Naive B cell (primary cell): ENCODE measurements at regions not wholly inside any gene's neighbourhood (a gene's known extent, or its start where the extent isn't known, plus 50 kb on each side); places are given as distances from the start of the nearest gene placed in this dataset.

Experiments
- ATAC-seq, 2 donors: fragments of 150-1000 bp; cut with Tn5 transposase; 2 replicates each; pipeline ENCODE4 v1.10.0; 2021; ENCODE audit warnings: low read depth in 2 of 2, mild to moderate bottlenecking in 2 of 2, moderate library complexity in 2 of 2
- DNase-seq: peaks from one replicate; pipeline ENCODE4 v3.0.0; 2022
- H3K27ac Mint-ChIP-seq, 6 donors: one replicate each; pipeline ENCODE4 v1.8.0; 2020 to 2022; ENCODE audit warnings: mild to moderate bottlenecking in 6 of 6, mixed read lengths in 6 of 6, moderate library complexity in 5 of 6, inconsistent platforms in 2 of 6
- H3K27me3 Mint-ChIP-seq, 3 donors: one replicate each; pipeline ENCODE4 v1.8.0; 2021 to 2022; ENCODE audit warnings: mixed read lengths in 3 of 3, mild to moderate bottlenecking in 1 of 3
- H3K36me3 Mint-ChIP-seq, 2 donors: one replicate each; pipeline ENCODE4 v1.8.0; 2020 to 2022; ENCODE audit warnings: mixed read lengths in 2 of 2, inconsistent platforms in 1 of 2, mild to moderate bottlenecking in 1 of 2
- H3K4me1 Mint-ChIP-seq, 3 donors: one replicate each; pipeline ENCODE4 v1.8.0; 2020 to 2022; ENCODE audit warnings: mixed read lengths in 3 of 3, inconsistent platforms in 1 of 3, mild to moderate bottlenecking in 1 of 3, moderate library complexity in 1 of 3
- H3K4me3 Mint-ChIP-seq, 8 donors: one replicate each; pipeline ENCODE4 v1.8.0; 2020 to 2022; ENCODE audit warnings: mild to moderate bottlenecking in 8 of 8, mixed read lengths in 8 of 8, moderate library complexity in 8 of 8, inconsistent platforms in 2 of 8
- H3K9me3 Mint-ChIP-seq, 7 donors: one replicate each; pipeline ENCODE4 v1.8.0; 2020 to 2022; ENCODE audit warnings: mixed read lengths in 7 of 7, mild to moderate bottlenecking in 5 of 7, inconsistent platforms in 2 of 7, moderate library complexity in 1 of 7

DNA sequence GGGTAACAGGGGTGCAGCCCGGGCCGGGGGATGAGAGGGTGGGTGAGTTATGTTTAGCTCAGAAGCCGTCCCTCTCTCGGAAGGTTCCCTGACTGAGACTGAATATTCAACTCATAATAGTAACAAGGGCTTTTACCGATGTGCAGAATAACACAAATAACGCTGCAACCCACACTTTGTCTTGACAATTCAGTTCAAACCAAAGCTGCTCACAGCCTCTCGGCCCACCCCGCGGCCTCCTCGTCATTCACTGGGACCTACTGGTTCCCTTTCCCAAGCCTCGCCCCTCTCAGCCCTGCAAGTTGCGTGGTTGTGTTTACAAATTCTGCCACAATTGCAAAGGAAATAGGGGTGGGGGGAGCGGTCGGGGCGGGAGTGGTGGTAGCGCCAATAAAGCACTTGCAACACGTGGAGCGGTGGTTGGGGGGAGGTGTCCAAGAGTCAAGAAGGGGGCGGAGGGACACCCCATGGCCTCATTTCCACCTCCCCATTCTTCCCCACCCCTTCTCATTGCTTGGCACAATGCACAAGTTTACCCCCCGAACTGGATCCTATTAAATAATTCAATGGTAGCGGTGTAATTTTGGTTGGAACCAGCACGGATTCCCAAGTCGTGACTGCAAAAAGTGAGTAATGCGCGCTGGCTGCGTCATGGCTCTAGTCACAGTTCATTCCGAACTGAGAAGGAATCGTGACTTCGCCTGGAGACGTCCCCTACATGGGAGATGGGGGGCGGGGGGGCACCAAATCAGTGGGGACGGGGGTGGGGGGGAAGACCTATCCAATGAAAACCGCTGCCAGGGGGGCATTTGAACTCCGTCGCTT lies 102.0 kb upstream of the HSD17B12 start:
- H3K4me1 Mint-ChIP-seq: peaks cover 40 to 66% (median 65%) of the 10 kb centered on the region in 3 donors
- H3K9me3 Mint-ChIP-seq: peaks cover 0 to 14% (median 5%) of the 10 kb centered on the region in 7 donors
- peaks cover 72 to 95% (median 87%) of the 10 kb centered on the region in 3 donors for H3K27me3 Mint-ChIP-seq
- peak overlapping the region; percentile 36 to 89 (median 82) for H3K4me3 Mint-ChIP-seq
- H3K27ac Mint-ChIP-seq: no peak overlapping the region
- DNase-seq (no peak), ATAC-seq (no peak)
- peaks cover 0 to 24% of the 10 kb centered on the region in 2 donors for H3K36me3 Mint-ChIP-seq

- H3K4me1 Mint-ChIP-seq: peaks cover 40 to 72% (median 65%) of the 10 kb centered on the region in 3 donors
- ATAC-seq (peak; percentile 29 to 45), DNase-seq (no peak)
Measured at GRCh38 chr11:43579171-43579918, 101.2 kb upstream of the HSD17B12 start.

DNA sequence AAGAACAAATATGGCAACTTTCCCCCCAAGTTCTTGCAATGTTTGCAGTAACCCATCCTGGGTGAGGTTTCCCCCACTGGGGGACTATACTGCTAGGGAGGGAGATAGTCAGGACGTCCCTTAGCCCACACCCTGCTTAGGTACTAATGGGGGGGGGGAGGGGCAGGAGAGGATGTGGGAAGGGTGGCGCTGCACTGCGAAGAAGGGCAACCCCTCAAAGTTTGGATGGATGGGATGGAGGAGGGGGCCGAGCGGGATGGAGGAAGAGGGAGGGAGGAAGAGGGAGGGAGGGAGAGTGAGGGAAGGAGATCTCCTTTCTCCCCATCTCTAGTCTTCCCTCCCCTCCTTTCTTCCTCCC lies 100.6 kb upstream of the HSD17B12 start:
- Mint-ChIP-seq H3K9me3 (peaks cover 0 to 14% (median 5%) of the 10 kb centered on the region in 7 donors), H3K36me3 (peaks cover 0 to 24% of the 10 kb centered on the region in 2 donors), H3K4me3 (peak overlapping the region; percentile 72 to 90 (median 88)), H3K27me3 (peaks cover 70 to 95% (median 87%) of the 10 kb centered on the region in 3 donors), H3K27ac (no peak overlapping the region), H3K4me1 (peaks cover 39 to 67% (median 64%) of the 10 kb centered on the region in 3 donors)
- ATAC-seq: peak in 1 of 2 donors; percentile 6
- DNase-seq: no peak

More at GRCh38 chr11:43579171-43579918, 101.2 kb upstream of the HSD17B12 start:
- peaks cover 0 to 14% (median 5%) of the 10 kb centered on the region in 7 donors for H3K9me3 Mint-ChIP-seq
- H3K27me3 Mint-ChIP-seq: peaks cover 70 to 95% (median 87%) of the 10 kb centered on the region in 3 donors
- H3K4me3 Mint-ChIP-seq: peak overlapping the region; percentile 72 to 90 (median 88)
- no peak overlapping the region for H3K27ac Mint-ChIP-seq
- H3K36me3 Mint-ChIP-seq: peaks cover 0 to 24% of the 10 kb centered on the region in 2 donors

- no peak for DNase-seq
- H3K27ac Mint-ChIP-seq: peak overlapping the region in 3 of 6 donors; percentile 27 to 64 (median 50)
- peak in 1 of 2 donors; percentile 31 for ATAC-seq
Measured at GRCh38 chr11:43580735-43581369, 99.7 kb upstream of the HSD17B12 start.

DNA sequence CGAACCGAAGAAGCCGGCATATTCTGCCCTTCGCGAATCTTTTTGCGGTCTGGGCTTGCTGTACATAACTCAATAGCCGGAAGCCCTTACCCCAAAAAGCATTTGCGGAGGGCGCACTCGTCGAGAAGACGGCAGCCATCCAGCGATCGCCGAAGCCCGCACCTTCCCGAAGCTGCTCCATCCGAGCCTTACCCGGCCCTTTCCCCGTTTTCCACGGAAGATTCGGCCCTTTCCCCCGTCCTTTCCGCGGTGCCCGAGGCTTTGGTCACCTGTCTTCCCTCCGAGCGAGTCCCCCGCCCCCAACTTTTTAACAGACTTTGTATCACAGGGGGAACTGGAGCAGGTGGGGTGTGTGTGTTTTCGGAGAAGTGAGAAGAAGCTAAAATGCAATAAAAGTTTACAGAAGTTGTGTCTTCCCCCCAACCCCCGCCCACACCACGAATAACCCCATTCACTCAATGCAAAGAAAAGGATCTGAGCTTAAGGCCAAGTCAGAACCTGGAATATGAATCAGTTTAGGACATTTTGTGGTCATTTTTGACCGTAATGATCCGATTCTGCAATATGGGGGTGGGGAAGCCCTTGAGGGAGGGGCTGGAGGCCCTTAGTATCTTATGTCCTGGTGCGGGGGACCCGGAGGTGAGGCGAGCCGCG lies 99.0 kb upstream of the HSD17B12 start:
- H3K27me3 Mint-ChIP-seq: peaks cover 73 to 95% (median 85%) of the 10 kb centered on the region in 3 donors
- H3K9me3 Mint-ChIP-seq: peaks cover 0 to 11% (median 5%) of the 10 kb centered on the region in 7 donors
- DNase-seq: no peak
- no peak for ATAC-seq
- H3K36me3 Mint-ChIP-seq: peaks cover 0 to 19% of the 10 kb centered on the region in 2 donors
- H3K4me3 Mint-ChIP-seq: peak overlapping the region; percentile 2 to 91 (median 88)
- H3K27ac Mint-ChIP-seq: no peak overlapping the region
- H3K4me1 Mint-ChIP-seq: peaks cover 27 to 53% (median 53%) of the 10 kb centered on the region in 3 donors

More at GRCh38 chr11:43580735-43581369, 99.7 kb upstream of the HSD17B12 start:
- H3K9me3 Mint-ChIP-seq: peaks cover 0 to 12% (median 5%) of the 10 kb centered on the region in 7 donors
- H3K27me3 Mint-ChIP-seq: peaks cover 73 to 95% (median 85%) of the 10 kb centered on the region in 3 donors
- H3K4me3 Mint-ChIP-seq: peak overlapping the region; percentile 72 to 91 (median 88)
- H3K36me3 Mint-ChIP-seq: peaks cover 0 to 24% of the 10 kb centered on the region in 2 donors
- H3K4me1 Mint-ChIP-seq: peaks cover 32 to 58% (median 56%) of the 10 kb centered on the region in 3 donors

DNA sequence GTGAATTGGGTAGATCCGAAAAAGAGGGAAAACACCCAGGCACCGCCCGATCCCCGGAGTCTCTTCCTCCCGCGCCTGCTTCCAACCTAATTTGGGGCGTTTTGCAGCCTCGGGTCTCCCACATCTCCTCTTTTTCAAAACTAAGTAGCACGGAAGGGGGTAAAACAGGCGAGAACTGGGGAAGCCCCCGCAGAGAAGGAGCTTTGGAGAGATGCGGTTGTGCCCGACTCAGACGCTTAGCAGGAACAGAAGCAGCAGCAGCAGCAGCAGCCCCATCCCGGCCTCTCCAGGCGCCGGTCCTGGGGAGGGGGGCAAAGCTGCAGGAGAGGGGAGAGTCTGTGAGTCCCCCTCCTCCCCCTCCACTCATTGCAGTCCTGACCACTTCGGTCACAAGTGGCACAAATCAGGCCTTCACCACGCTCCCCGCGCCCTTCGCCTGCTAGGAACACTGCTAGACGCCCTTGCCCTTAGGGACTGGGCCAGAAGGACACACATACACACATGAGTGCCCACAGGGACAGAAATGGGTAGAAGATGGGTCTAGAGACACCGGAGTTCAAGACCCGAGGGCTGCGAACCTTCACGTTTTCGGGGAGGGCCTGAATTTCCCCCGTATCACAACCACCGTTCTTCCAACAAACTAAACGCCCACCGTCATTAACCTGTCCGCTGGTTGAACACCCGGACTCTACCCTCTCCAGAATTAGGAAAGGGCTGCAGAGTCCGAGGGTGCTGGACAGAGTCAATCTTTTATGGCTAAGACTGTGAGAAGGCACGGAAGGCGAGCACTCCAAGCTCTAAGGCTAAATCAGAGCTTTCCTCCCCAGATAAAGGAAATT lies 98.3 kb upstream of the HSD17B12 start:
- H3K4me1 Mint-ChIP-seq: peaks cover 23 to 46% (median 46%) of the 10 kb centered on the region in 3 donors
- H3K9me3 Mint-ChIP-seq: peaks cover 0 to 8% (median 3%) of the 10 kb centered on the region in 7 donors
- ATAC-seq: no peak
- H3K27ac Mint-ChIP-seq: no peak overlapping the region
- peaks cover 74 to 95% (median 85%) of the 10 kb centered on the region in 3 donors for H3K27me3 Mint-ChIP-seq
- no peak for DNase-seq
- H3K4me3 Mint-ChIP-seq: peak overlapping the region in 6 of 8 donors; percentile 2 to 91 (median 86)
- H3K36me3 Mint-ChIP-seq: peaks cover 0 to 12% of the 10 kb centered on the region in 2 donors

DNA sequence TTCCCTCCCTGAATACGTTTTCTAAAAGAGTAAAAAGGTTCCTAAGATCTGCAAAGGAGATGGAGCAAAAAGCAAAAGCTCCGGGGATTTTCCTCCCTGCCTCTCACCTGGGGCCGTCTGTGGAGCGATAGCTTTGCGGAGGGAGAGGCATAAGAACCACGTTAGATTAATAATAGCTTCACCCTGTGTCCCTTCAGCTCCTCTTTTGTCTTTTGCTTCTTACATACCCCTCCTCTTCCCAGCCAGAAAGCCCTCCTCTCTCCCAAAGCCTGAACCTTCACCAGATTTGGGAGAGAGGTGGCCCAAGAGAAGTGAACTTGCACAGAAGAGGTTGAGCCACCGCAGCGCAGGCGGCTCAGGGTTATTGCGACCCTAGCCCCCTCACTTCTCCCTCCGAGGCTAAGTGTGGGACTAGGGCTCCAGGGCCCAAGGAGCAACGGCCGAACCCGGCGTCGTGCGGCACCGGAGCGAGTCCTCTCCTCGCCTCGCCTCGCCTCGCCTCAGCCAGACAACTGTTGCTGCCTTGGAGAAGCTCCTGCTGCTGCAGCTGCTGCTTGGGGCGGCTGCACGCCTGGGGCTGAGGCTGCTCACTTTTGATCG lies 97.6 kb upstream of the HSD17B12 start:
- ATAC-seq: no peak
- H3K4me3 Mint-ChIP-seq: peak overlapping the region in 1 of 8 donors; percentile 22
- no peak overlapping the region for H3K27ac Mint-ChIP-seq
- DNase-seq: no peak
- H3K27me3 Mint-ChIP-seq: peaks cover 74 to 95% (median 85%) of the 10 kb centered on the region in 3 donors
- peaks cover 0 to 10% of the 10 kb centered on the region in 2 donors for H3K36me3 Mint-ChIP-seq
- peaks cover 0 to 7% (median 3%) of the 10 kb centered on the region in 7 donors for H3K9me3 Mint-ChIP-seq
- H3K4me1 Mint-ChIP-seq: peaks cover 23 to 45% (median 40%) of the 10 kb centered on the region in 3 donors

DNA sequence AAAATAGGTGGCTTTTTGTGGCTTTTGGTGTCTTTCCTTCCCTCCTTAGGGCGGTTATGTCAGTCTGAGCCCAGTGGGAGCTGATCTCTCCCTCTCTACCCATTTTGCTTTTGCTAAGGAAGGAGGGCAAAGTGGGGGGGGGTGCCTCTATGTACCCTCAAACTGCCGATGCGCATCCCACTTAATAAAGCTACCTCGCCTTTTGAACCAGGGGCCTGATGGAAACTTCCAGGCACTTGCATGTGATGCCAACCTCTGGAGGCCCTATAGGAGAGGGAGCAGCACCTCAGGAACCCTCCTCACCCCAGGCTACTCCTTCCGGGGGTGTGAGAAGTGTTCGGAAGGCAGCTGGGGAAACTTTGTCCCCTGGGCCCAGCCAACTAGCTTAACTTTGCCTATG lies 97.0 kb upstream of the HSD17B12 start:
- Mint-ChIP-seq H3K27ac (no peak overlapping the region), H3K4me3 (no peak overlapping the region), H3K4me1 (peaks cover 23 to 43% (median 34%) of the 10 kb centered on the region in 3 donors)

DNA sequence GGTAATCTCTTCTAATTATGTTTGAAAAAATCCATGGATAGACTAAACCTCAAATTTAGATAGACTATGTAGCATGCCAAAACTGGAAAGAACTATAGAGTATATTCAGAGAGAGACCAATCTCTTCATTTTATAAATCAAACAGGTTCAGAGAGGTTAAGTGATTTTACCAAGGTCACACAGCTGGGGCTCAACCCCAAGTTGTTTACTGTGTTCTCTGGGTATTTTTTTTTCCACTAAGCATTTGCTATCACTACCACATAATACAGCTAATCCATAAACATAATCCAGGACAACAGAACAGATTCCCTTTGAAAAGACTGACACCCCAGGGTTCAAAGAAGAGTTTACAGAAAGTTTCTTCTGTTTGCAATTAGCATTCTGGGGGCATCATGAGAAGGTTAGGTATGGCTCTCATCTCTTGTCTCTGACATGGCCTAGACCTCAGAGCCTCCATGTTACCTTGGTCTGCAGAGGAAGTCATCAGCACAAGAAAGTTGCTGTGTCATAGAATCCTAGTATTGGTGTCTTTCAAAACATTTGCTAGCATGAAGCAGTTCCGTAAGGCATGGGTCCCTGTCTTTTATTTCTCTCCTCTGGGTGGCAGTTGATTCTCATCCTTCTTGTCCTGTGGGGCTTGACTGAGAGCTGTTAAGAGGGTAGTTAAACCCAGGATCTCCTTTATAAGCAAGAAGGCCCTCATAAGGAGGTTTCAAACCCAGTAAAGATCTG lies 94.5 kb upstream of the HSD17B12 start:
- H3K4me1 Mint-ChIP-seq: peaks cover 8 to 22% (median 17%) of the 10 kb centered on the region in 3 donors
- no peak for DNase-seq
- ATAC-seq: no peak
- H3K27me3 Mint-ChIP-seq: peaks cover 68 to 88% (median 82%) of the 10 kb centered on the region in 3 donors
- H3K27ac Mint-ChIP-seq: no peak overlapping the region
- peaks cover 0 to 2% of the 10 kb centered on the region in 2 donors for H3K36me3 Mint-ChIP-seq
- H3K9me3 Mint-ChIP-seq: peaks cover 0 to 3% (median 0%) of the 10 kb centered on the region in 7 donors
- H3K4me3 Mint-ChIP-seq: no peak overlapping the region

More for the DNA sequence above, 97.0 kb upstream of the HSD17B12 start:
- ATAC-seq (no peak), DNase-seq (no peak)
- H3K36me3 Mint-ChIP-seq: peaks cover 0 to 10% of the 10 kb centered on the region in 2 donors
- peaks cover 70 to 93% (median 88%) of the 10 kb centered on the region in 3 donors for H3K27me3 Mint-ChIP-seq
- H3K9me3 Mint-ChIP-seq: peaks cover 0 to 7% (median 3%) of the 10 kb centered on the region in 7 donors

- Mint-ChIP-seq H3K27ac (no peak overlapping the region), H3K4me3 (no peak overlapping the region), H3K9me3 (peaks cover 0 to 2% (median 0%) of the 10 kb centered on the region in 7 donors), H3K36me3 (no peaks in the 10 kb centered on the region), H3K27me3 (peaks cover 44 to 63% (median 55%) of the 10 kb centered on the region in 3 donors), H3K4me1 (no peaks in the 10 kb centered on the region)
- ATAC-seq (no peak), DNase-seq (no peak)
Measured at GRCh38 chr11:43589601-43590250, 90.8 kb upstream of the HSD17B12 start.
